OCI-LY1 (cell line): ENCODE measurements at regions not wholly inside any gene's neighbourhood (a gene's known extent, or its start where the extent isn't known, plus 50 kb on each side); places are given as distances from the start of the nearest gene placed in this dataset.

Experiments used
- H2AFZ ChIP-seq: fragments of 200-600 bp; sonication (generic), shearing (Covaris generic); 2 replicates; pipeline ENCODE4 v1.6.0; 2014; ENCODE audit warnings: antibody characterized with exemption, mild to moderate bottlenecking, low read length
- H3F3A ChIP-seq: fragments of 200-600 bp; sonication (generic), shearing (Covaris generic); 2 replicates; pipeline ENCODE4 v1.6.0; 2014; ENCODE audit warnings: mild to moderate bottlenecking, antibody characterized with exemption, low read length, moderate library complexity; ENCODE audit not compliant: insufficient read depth
- H3K27ac ChIP-seq: fragments of 200-600 bp; sonication (generic); 2 replicates; pipeline ENCODE4 v1.5.1; 2014; ENCODE audit warnings: low read length, mixed run types, mild to moderate bottlenecking, low read depth; ENCODE audit not compliant: poor library complexity, severe bottlenecking
- H3K27me3 ChIP-seq: fragments of 200-600 bp; sonication (generic); 2 replicates; pipeline ENCODE4 v1.6.0; 2014; ENCODE audit warnings: antibody characterized with exemption, mild to moderate bottlenecking, low read length, moderate library complexity; ENCODE audit not compliant: insufficient read depth
- H3K36me3 ChIP-seq: fragments of 200-600 bp; sonication (generic); 2 replicates; pipeline ENCODE4 v1.6.1; 2014; ENCODE audit warnings: mild to moderate bottlenecking, antibody characterized with exemption, low read length, moderate library complexity, mixed read lengths; ENCODE audit not compliant: insufficient read depth
- H3K4me1 ChIP-seq: fragments of 200-600 bp; sonication (generic); 2 replicates; pipeline ENCODE4 v1.5.1; 2014; ENCODE audit warnings: mild to moderate bottlenecking, low read length, moderate library complexity; ENCODE audit not compliant: insufficient read depth, severe bottlenecking
- H3K4me2 ChIP-seq: fragments of 200-600 bp; sonication (generic), shearing (Covaris generic); 2 replicates; pipeline ENCODE4 v1.6.1; 2014; ENCODE audit warnings: low read length
- H3K4me3 ChIP-seq: fragments of 200-600 bp; sonication (generic); 2 replicates; pipeline ENCODE4 v1.5.1; 2014; ENCODE audit warnings: low read length, low read depth, mild to moderate bottlenecking, mixed read lengths; ENCODE audit not compliant: poor library complexity, severe bottlenecking
- H3K79me2 ChIP-seq: fragments of 200-600 bp; shearing (Covaris generic); 2 replicates; pipeline ENCODE4 v1.6.1; 2016; ENCODE audit warnings: mixed run types, low read length, mixed read lengths; ENCODE audit not compliant: insufficient read depth
- H3K9ac ChIP-seq: fragments of 200-600 bp; sonication (generic), shearing (Covaris generic); 2 replicates; pipeline ENCODE4 v1.6.1; 2014; ENCODE audit warnings: mild to moderate bottlenecking, low read length, mixed read lengths
- H3K9me2 ChIP-seq: fragments of 200-600 bp; sonication (generic), shearing (Covaris generic); 2 replicates; pipeline ENCODE4 v1.6.1; 2014; ENCODE audit warnings: low read depth, mild to moderate bottlenecking, low read length, mixed read lengths
- H3K9me3 ChIP-seq: fragments of 200-600 bp; shearing (Covaris generic); 2 replicates; pipeline ENCODE4 v1.6.1; 2014; ENCODE audit warnings: low read length, mixed read lengths
- H4K20me1 ChIP-seq: fragments of 200-600 bp; sonication (generic), shearing (Covaris generic); 2 replicates; pipeline ENCODE4 v1.6.0; 2016; ENCODE audit warnings: mild to moderate bottlenecking, low read length; ENCODE audit not compliant: insufficient read depth
- EZH2 ChIP-seq: fragments of 200-600 bp; sonication (generic), shearing (Covaris generic); IDR thresholded peaks from 2 replicates; pipeline ENCODE4 v1.8.0; 2017; ENCODE audit warnings: borderline replicate concordance, mixed run types, mild to moderate bottlenecking, antibody characterized with exemption, low read length, moderate library complexity, mixed read lengths
- TF ChIP-seq, protein P1 (sequence below): fragments of 200-600 bp; sonication (generic), shearing (Covaris generic); IDR thresholded peaks from 2 replicates; pipeline ENCODE4 v1.5.1; 2017; ENCODE audit warnings: mild to moderate bottlenecking, antibody characterized with exemption, low read length, moderate library complexity, mixed read lengths

GRCh38 chr18:23355206-23355605 lies 97.9 kb upstream of the RIOK3 start:
- no peaks in the 10 kb centered on the region for H3K9me2 ChIP-seq
- no peak overlapping the region for H3K9ac ChIP-seq
- TF ChIP-seq, protein P1, sequence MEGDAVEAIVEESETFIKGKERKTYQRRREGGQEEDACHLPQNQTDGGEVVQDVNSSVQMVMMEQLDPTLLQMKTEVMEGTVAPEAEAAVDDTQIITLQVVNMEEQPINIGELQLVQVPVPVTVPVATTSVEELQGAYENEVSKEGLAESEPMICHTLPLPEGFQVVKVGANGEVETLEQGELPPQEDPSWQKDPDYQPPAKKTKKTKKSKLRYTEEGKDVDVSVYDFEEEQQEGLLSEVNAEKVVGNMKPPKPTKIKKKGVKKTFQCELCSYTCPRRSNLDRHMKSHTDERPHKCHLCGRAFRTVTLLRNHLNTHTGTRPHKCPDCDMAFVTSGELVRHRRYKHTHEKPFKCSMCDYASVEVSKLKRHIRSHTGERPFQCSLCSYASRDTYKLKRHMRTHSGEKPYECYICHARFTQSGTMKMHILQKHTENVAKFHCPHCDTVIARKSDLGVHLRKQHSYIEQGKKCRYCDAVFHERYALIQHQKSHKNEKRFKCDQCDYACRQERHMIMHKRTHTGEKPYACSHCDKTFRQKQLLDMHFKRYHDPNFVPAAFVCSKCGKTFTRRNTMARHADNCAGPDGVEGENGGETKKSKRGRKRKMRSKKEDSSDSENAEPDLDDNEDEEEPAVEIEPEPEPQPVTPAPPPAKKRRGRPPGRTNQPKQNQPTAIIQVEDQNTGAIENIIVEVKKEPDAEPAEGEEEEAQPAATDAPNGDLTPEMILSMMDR = no peak
- TF ChIP-seq EZH2 = no peak
- H3K27me3 ChIP-seq = no peaks in the 10 kb centered on the region
- peaks cover under 1% of the 10 kb centered on the region; the same call in 1 of the 2 replicates for H3K9me3 ChIP-seq
- no peak overlapping the region for H3K4me2 ChIP-seq
- no peak overlapping the region for H3K27ac ChIP-seq
- peaks cover 35% of the 10 kb centered on the region for H3K4me1 ChIP-seq
- no peak overlapping the region for H3K4me3 ChIP-seq
- no peaks in the 10 kb centered on the region for H4K20me1 ChIP-seq
- H3F3A ChIP-seq = no peaks in the 10 kb centered on the region
- H3K79me2 ChIP-seq = no peaks in the 10 kb centered on the region
- H3K36me3 ChIP-seq = peaks cover 38% of the 10 kb centered on the region
- H2AFZ ChIP-seq = no peak overlapping the region

DNA sequence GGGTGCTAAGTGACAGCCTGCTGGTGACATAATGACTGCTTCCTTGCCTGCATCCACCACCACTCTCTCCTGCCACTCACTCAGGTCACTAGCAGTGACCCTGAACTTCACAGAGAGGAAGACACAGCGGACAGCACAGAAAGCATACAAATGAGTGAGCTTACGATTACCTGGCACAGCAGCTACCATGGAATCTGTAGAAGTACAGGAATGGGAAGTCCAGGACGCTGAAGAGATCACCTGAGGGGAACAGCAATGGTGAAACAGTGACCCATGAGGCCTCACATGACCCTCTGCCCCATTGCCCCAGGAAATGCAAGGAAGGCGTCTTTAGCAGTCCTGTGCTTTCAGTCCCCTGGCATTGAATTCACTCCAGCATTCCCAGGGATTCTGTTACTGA lies 96.7 kb upstream of the RIOK3 start:
- Histone ChIP-seq H3K4me2 (no peak overlapping the region), H3K79me2 (no peaks in the 10 kb centered on the region), H3K4me1 (peaks cover 35% of the 10 kb centered on the region), H3K27me3 (no peaks in the 10 kb centered on the region), H3K27ac (no peak overlapping the region), H3K9me3 (no peaks in the 10 kb centered on the region), H3K9me2 (no peaks in the 10 kb centered on the region), H2AFZ (no peak overlapping the region), H3K36me3 (peaks cover 31% of the 10 kb centered on the region), H4K20me1 (no peaks in the 10 kb centered on the region), H3K4me3 (no peak overlapping the region), H3K9ac (no peak overlapping the region), H3F3A (no peaks in the 10 kb centered on the region)
- TF ChIP-seq EZH2 = no peak
- TF ChIP-seq, protein P1 = no peak

DNA sequence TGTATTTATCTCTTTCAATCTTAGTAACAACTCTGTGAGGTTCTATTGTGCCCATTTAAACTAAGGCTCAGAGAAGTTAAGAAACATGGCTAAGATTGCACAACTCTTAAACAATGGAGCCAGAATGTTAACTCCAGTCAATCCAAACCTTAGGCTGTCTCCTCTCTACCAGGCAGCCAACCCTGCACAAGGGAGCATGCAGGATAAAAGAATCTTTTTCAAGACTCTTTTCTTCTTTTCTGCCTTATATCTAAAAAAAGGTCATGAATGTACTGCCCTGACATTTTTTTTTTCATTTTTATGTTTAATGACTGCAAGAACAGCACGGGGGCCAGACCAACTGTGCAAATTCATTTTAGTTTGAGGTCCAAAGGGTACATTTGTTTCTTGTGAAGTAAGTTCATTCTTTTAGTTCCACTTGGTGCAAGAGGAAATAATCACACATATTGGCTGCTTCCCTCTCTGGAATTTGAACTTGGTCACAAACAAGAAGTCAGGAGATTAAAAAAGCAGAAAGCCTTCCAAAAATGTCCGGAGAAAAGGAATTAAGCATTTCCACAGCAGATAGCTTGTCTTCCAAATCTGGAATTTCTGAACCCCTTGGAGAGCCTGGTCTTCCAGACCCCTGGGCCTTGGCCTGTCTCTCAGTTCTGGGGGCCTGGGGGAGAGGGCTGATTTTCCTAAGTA lies 96.0 kb upstream of the RIOK3 start:
- Histone ChIP-seq H3K9me2 (no peaks in the 10 kb centered on the region), H3K27me3 (no peaks in the 10 kb centered on the region), H4K20me1 (no peaks in the 10 kb centered on the region), H3K36me3 (peaks cover 25% of the 10 kb centered on the region), H2AFZ (no peak overlapping the region), H3K27ac (no peak overlapping the region), H3K4me1 (peaks cover 35% of the 10 kb centered on the region), H3K4me3 (no peak overlapping the region), H3K4me2 (no peak overlapping the region), H3K79me2 (no peaks in the 10 kb centered on the region), H3K9ac (no peak overlapping the region), H3F3A (no peaks in the 10 kb centered on the region), H3K9me3 (no peaks in the 10 kb centered on the region)
- TF ChIP-seq, protein P1 = no peak
- no peak for TF ChIP-seq EZH2
